HepG2 (cell line): ENCODE measurements at regions not wholly inside any gene's neighbourhood (a gene's known extent, or its start where the extent isn't known, plus 50 kb on each side); places are given as distances from the start of the nearest gene placed in this dataset.

Experiments
- ATAC-seq: fragments of 200-7000 bp; cut with Tn5 transposase; 3 replicates; pipeline ENCODE4 v1.9.1; 2020; ENCODE audit warnings: mild to moderate bottlenecking, moderate library complexity
- BruUV-seq: library from RNA; stranded (reverse); fragments of 400-500 nt; replicated peaks from 2 replicates; lab custom pipeline; 2021; lab: Mats Ljungman, UMichigan
- CTCF ChIA-PET: fragments of 300-600 bp; formaldehyde crosslinking; extraction: SDS; loops from one replicate; lab custom pipeline; 2021; ENCODE audit warnings: low total read pairs, inconsistent platforms, low intra/inter-chr PET ratio; lab: Yijun Ruan, JAX
- POLR2A ChIA-PET: fragments of 350-600 bp; sonication (Branson Sonifier 250); formaldehyde crosslinking; loops from one replicate; lab custom pipeline; 2020; ENCODE audit warnings: antibody characterized with exemption, inconsistent platforms; lab: Yijun Ruan, JAX
- DNase-seq: peaks from one replicate; pipeline ENCODE4 v3.0.0-alpha.2; 2015; ENCODE audit warnings: low spot score
- FAIRE-seq: peaks from 3 replicates; lab custom pipeline; 2011; peaks lifted over from hg19 to GRCh38; lab: Jason Lieb, UNC
- H2AFZ ChIP-seq: one replicate; pipeline ENCODE4 v1.6.1; 2011; ENCODE audit warnings: low read length, inconsistent platforms
- H3K27ac ChIP-seq: fragments of 300-600 bp; 3 replicates; pipeline ENCODE4 v1.8.0; 2011; ENCODE audit warnings: mixed run types, mild to moderate bottlenecking, mixed read lengths, low read length, inconsistent platforms; ENCODE audit not compliant: insufficient read depth; ENCODE audit errors: extremely low read length
- H3K27me3 ChIP-seq, 2 experiments: fragments of 200-600 bp in 1 of 2; 2 replicates in 1 of 2; 3 replicates in 1 of 2; pipeline versions ENCODE4 v1.6.0 to v1.8.0; 2011; ENCODE audit warnings: low read length in 2 of 2, mild to moderate bottlenecking in 2 of 2, moderate library complexity in 2 of 2, inconsistent platforms in 1 of 2; ENCODE audit not compliant: insufficient read depth in 2 of 2, control insufficient read depth in 1 of 2
- H3K36me3 ChIP-seq, 2 experiments: fragments of 200-600 bp in 1 of 2; replicated peaks in 1 of 2; 2 replicates in 1 of 2; 3 replicates in 1 of 2; pipeline versions ENCODE4 v1.5.1 to v1.8.0; 2011; ENCODE audit warnings: low read length in 2 of 2, inconsistent platforms in 1 of 2; ENCODE audit not compliant: insufficient read depth in 2 of 2, control insufficient read depth in 1 of 2
- H3K4me1 ChIP-seq: 2 replicates; pipeline ENCODE4 v1.5.1; 2012; ENCODE audit warnings: low read length, inconsistent platforms; ENCODE audit not compliant: insufficient read depth
- H3K4me2 ChIP-seq: 2 replicates; pipeline ENCODE4 v1.6.0; 2011; ENCODE audit warnings: low read depth, low read length, inconsistent platforms
- H3K4me3 ChIP-seq, 3 experiments: fragments of 200-600 bp in 1 of 3; sonication (generic), shearing (Covaris generic) in 1 of 3; replicated peaks in 1 of 3; 2 replicates each; pipeline ENCODE4 v1.5.1; 2011 to 2016; ENCODE audit warnings: low read length in 3 of 3, inconsistent platforms in 2 of 3, low read depth in 2 of 3, mild to moderate bottlenecking in 2 of 3, control low read depth in 1 of 3, mixed read lengths in 1 of 3; ENCODE audit not compliant: insufficient read depth in 1 of 3
- H3K79me2 ChIP-seq: one replicate; pipeline ENCODE4 v1.6.1; 2011; ENCODE audit warnings: low read length, inconsistent platforms; ENCODE audit not compliant: insufficient read depth
- H3K9ac ChIP-seq: 2 replicates; pipeline ENCODE4 v1.6.0; 2011; ENCODE audit warnings: mild to moderate bottlenecking, low read depth, low read length, inconsistent platforms; ENCODE audit not compliant: insufficient read depth
- H3K9me3 ChIP-seq: 2 replicates; pipeline ENCODE4 v1.5.1; 2012; ENCODE audit warnings: mild to moderate bottlenecking, low read length
- H4K20me1 ChIP-seq: 2 replicates; pipeline ENCODE4 v1.6.0; 2011; ENCODE audit warnings: inconsistent platforms, mild to moderate bottlenecking, low read length, moderate library complexity; ENCODE audit not compliant: insufficient read depth
- HMG20A ChIP-seq: IDR thresholded peaks from 2 replicates; pipeline ENCODE4 v1.6.1; 2016; ENCODE audit warnings: borderline replicate concordance
- RAD21 ChIP-seq: fragments of 450-650 bp; formaldehyde crosslinking; IDR thresholded peaks from 2 replicates; pipeline ENCODE4 v1.5.0; 2020; ENCODE audit warnings: mild to moderate bottlenecking
- ZBTB1 ChIP-seq: sonication (generic); formaldehyde crosslinking; IDR thresholded peaks from 2 replicates; pipeline ENCODE4 v1.4.0; 2020; ENCODE audit warnings: missing genetic modification reagents, borderline replicate concordance
- ZNF224 ChIP-seq: sonication (generic); formaldehyde crosslinking; IDR thresholded peaks from 2 replicates; pipeline ENCODE4 v1.5.0; 2020; ENCODE audit warnings: mild to moderate bottlenecking, missing genetic modification reagents
- WGBS: methylation state at CpG from one replicate; pipeline ENCODE4 v1.1.6; 2017; ENCODE audit warnings: low lambda C conversion rate; 5-methylcytosine and 5-hydroxymethylcytosine counted together
- in situ Hi-C: cut with HindIII; loops from 2 replicates; pipeline ENCODE4 v1.10.0; 2017; ENCODE audit warnings: low pct_unique_long_range_greater_than_20kb; ENCODE audit not compliant: extremely low pct_ligation_motif_present
- intact Hi-C: fragments of 100-400 bp; cut with micrococcal nuclease; formaldehyde crosslinking; loops from one replicate; pipeline ENCODE4 v1.10.0; 2022; ENCODE audit not compliant: unreplicated experiment
- TF ChIP-seq, protein P1 (sequence below), 2 experiments: sonication (generic) in 1 of 2; formaldehyde crosslinking in 1 of 2; IDR thresholded peaks; 2 replicates each; pipeline versions ENCODE4 v1.4.0 to v1.6.1; 2016 to 2020; ENCODE audit warnings: borderline replicate concordance in 1 of 2, low read depth in 1 of 2, mild to moderate bottlenecking in 1 of 2, missing genetic modification reagents in 1 of 2
- TF ChIP-seq, protein P2 (sequence below): sonication (generic); IDR thresholded peaks from 2 replicates; pipeline ENCODE4 v1.6.1; 2016; ENCODE audit warnings: low read depth, borderline replicate concordance

DNA sequence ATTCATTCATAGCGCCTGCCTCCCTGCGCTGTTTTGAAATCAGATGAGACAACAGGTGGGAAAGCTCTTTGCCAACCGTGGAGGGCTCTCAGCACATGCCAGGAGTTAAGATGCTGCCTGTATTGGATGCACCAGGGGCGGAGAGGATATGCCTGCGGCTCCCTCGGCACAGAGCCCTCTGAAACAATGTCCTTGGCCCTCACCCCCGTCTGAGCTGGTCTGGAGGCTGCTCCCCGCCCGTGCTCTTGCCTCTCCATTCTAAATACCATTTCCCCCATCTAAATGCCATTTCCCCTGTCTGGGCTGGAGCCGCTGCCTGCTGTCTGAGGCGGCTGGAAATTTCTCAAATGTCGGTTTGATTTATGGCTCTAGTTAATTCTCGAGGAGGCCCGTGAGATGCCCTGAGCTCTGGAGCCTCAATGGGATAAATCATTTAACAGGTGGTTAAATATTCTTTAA, 50.8 kb upstream of the MLN start:
- in situ Hi-C loops = no loop called here
- Histone ChIP-seq H3K27ac (no peak overlapping the region), H3K9ac (no peak overlapping the region), H3K9me3 (no peaks in the 10 kb centered on the region), H3K79me2 (no peaks in the 10 kb centered on the region), H3K36me3 (no peaks in the 10 kb centered on the region), H3K4me3 (no peak overlapping the region), H4K20me1 (no peaks in the 10 kb centered on the region; the same call in 1 of the 2 replicates), H3K4me2 (no peak overlapping the region), H2AFZ (no peak overlapping the region), H3K27me3 (peaks cover under 1 to 65% of the 10 kb centered on the region in 2 experiments; a peak in 4 of 5 replicates), H3K4me1 (peaks cover 13% of the 10 kb centered on the region)
- CTCF ChIA-PET = no interaction called here
- POLR2A ChIA-PET = no interaction called here
- 25% methylated on average over 12 of the region's 14 CpGs for WGBS
- ATAC-seq = no peak
- intact Hi-C loops = no loop called here
- BruUV-seq = no TSS peak
- no peak for FAIRE-seq
- no peak for DNase-seq
- TF ChIP-seq RAD21 (CRISPR knock-in tag) (no peak), ZNF224 (CRISPR knock-in tag) (no peak), HMG20A (CRISPR knock-in tag) (no peak), ZBTB1 (CRISPR knock-in tag) (no peak)
- TF ChIP-seq, protein P1, sequence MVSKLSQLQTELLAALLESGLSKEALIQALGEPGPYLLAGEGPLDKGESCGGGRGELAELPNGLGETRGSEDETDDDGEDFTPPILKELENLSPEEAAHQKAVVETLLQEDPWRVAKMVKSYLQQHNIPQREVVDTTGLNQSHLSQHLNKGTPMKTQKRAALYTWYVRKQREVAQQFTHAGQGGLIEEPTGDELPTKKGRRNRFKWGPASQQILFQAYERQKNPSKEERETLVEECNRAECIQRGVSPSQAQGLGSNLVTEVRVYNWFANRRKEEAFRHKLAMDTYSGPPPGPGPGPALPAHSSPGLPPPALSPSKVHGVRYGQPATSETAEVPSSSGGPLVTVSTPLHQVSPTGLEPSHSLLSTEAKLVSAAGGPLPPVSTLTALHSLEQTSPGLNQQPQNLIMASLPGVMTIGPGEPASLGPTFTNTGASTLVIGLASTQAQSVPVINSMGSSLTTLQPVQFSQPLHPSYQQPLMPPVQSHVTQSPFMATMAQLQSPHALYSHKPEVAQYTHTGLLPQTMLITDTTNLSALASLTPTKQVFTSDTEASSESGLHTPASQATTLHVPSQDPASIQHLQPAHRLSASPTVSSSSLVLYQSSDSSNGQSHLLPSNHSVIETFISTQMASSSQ (IDR thresholded peaks at IDR 0.05; ENCODE audit: low read depth) = no peak
- TF ChIP-seq, protein P1 (CRISPR knock-in tag; IDR thresholded peaks at IDR 0.05; ENCODE audit: borderline replicate concordance) = no peak
- TF ChIP-seq, protein P2, sequence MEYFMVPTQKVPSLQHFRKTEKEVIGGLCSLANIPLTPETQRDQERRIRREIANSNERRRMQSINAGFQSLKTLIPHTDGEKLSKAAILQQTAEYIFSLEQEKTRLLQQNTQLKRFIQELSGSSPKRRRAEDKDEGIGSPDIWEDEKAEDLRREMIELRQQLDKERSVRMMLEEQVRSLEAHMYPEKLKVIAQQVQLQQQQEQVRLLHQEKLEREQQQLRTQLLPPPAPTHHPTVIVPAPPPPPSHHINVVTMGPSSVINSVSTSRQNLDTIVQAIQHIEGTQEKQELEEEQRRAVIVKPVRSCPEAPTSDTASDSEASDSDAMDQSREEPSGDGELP = no peak
- TF ChIP-seq, all 625 proteins: peak for 0
